AG09309 (cell line): ENCODE measurements at regions not wholly inside any gene's neighbourhood (a gene's known extent, or its start where the extent isn't known, plus 50 kb on each side); places are given as distances from the start of the nearest gene placed in this dataset.

ENCODE experiments used
- DNase-seq: peaks from one replicate; pipeline ENCODE4 v3.0.0-alpha.2; 2010; ENCODE audit warnings: low read depth
- H3K4me3 ChIP-seq: 2 replicates; pipeline ENCODE4 v1.5.1; 2011; ENCODE audit warnings: mild to moderate bottlenecking, low read depth, low read length, moderate library complexity; ENCODE audit not compliant: control insufficient read depth
- CTCF ChIP-seq: IDR thresholded peaks from 2 replicates; pipeline ENCODE4 v1.5.1; 2011; ENCODE audit warnings: mild to moderate bottlenecking, low read depth, low read length, inconsistent platforms; ENCODE audit not compliant: insufficient read depth, control insufficient read depth; ENCODE audit errors: missing control alignments

GRCh38 chr11:109864834-109865547 lies 228.2 kb upstream of the ZC3H12C start:
- DNase-seq = no peak
- TF ChIP-seq CTCF = no peak
- H3K4me3 ChIP-seq = no peak overlapping the region

DNA sequence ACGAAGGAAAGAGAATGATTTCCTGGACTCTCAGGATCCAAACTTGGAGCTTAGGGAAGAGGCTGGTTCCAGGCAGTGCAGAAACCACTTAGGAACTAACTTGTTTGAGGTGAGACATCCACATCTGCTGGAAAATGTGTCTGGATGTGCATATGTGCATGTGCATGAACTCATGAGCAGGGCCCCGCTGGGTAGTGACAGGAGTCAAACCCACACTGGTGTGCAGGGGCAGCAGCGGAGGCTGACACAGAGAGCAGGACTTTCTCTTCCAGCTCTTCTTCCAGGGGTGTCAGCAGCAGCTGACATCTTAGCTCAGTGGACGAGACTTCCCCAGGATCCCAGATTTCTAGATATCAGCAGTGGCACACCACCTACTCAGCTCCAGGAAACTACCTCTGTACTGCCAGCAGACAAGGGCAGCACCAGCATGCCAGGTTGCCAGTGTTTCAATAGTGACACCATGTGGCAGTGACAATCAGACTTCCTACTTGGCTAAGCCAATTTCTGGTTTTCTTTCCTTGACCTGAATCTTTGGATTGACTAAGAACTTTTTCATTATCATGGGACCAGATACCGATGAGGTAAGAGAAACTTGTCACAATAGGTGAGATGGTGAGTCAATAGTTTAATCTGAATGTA lies 227.5 kb upstream of the ZC3H12C start:
- H3K4me3 ChIP-seq = no peak overlapping the region
- no peak for DNase-seq
- TF ChIP-seq CTCF = peak; percentile 15

- no peak for DNase-seq
- no peak overlapping the region for H3K4me3 ChIP-seq
- no peak for TF ChIP-seq CTCF
Measured at GRCh38 chr11:109867784-109868183, 225.4 kb upstream of the ZC3H12C start.

DNA sequence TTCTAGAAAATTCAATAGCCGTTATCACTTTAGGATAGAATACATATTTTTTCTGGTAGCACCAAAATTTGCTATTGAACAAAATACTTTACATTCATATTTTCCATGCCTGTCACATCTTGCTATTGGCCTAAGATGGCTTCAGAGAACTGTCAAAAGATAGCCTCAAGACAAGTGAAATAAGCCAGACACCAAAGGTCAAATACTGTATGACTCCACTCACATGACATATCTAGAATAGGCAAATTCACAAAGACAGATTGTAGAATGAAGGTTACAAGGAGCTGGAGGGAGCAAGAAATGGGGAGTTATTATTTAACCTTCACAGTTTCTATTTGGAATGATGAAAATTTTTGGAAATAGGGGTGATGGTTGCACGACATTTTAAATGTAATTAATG lies 223.7 kb upstream of the ZC3H12C start:
- DNase-seq = no peak
- no peak for TF ChIP-seq CTCF
- no peak overlapping the region for H3K4me3 ChIP-seq

DNA sequence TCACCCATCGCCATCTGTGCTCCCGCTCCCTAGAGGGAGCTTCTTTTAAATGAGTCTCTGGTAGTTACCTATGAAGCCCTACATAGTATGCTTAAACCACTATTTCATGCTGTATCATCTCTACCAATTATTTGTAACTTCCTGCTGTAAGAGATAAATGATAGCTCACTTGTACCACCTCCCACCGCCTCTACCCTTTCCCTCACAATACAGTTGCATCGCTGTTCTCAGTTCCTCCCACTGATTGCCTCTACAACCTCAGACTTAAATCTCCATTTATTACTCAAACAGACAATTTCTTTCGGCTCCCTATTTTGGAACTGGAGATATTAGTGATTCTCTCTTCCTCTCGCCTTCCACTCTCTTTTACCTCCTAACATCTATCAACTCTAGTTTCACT lies 222.9 kb upstream of the ZC3H12C start:
- no peak for TF ChIP-seq CTCF
- no peak for DNase-seq
- no peak overlapping the region for H3K4me3 ChIP-seq

- H3K4me3 ChIP-seq = no peak overlapping the region
- TF ChIP-seq CTCF = no peak
- DNase-seq = no peak
Measured at GRCh38 chr11:109877043-109877442, 216.1 kb upstream of the ZC3H12C start.

DNA sequence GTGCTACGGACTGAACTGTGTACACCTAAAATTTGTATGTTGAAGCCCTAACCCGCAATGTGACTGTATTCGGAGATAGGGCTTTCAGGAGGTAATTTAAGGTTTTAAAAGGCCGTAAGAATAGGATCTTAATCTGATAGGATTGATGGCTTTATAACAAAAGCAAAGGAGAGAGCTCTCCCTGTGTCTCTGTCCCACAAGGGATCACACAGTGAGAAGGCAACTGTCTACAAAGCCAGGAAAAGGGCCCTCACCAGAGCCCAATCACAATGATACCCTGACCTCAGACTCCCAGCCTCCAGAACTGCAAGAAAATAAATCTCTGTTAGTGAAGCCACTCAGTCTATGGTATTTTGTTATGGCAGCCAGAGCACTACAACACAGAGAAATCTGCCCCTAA lies 208.7 kb upstream of the ZC3H12C start:
- DNase-seq = no peak
- H3K4me3 ChIP-seq = no peak overlapping the region
- TF ChIP-seq CTCF = no peak
